ENCODE measurements at regions not wholly inside any gene's neighbourhood (a gene's known extent, or its start where the extent isn't known, plus 50 kb on each side); places are given as distances from the start of the nearest gene placed in this dataset.

DNA sequence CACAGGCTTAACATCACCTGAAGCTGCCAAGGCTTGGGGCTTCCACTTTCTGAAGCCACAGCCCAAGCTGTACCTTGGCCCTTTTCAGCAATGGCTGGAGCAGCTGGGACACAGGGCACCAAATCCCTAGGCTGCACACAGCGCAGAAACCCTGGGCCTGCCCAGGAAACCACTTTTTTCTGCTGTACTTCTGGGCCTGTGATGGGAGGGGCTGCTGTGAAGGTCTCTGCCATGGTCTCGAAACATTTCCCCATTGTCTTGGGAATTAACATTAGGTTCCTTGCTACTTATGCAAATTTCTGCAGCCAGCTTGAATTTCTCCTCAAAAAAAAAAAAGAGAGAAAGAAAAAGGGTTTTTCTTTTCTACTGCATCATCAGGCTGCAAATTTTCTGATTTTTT is 219.1 kb downstream of the RPL10L start:
- TF ChIP-seq, protein P1, sequence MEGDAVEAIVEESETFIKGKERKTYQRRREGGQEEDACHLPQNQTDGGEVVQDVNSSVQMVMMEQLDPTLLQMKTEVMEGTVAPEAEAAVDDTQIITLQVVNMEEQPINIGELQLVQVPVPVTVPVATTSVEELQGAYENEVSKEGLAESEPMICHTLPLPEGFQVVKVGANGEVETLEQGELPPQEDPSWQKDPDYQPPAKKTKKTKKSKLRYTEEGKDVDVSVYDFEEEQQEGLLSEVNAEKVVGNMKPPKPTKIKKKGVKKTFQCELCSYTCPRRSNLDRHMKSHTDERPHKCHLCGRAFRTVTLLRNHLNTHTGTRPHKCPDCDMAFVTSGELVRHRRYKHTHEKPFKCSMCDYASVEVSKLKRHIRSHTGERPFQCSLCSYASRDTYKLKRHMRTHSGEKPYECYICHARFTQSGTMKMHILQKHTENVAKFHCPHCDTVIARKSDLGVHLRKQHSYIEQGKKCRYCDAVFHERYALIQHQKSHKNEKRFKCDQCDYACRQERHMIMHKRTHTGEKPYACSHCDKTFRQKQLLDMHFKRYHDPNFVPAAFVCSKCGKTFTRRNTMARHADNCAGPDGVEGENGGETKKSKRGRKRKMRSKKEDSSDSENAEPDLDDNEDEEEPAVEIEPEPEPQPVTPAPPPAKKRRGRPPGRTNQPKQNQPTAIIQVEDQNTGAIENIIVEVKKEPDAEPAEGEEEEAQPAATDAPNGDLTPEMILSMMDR (IDR thresholded peaks at IDR 0.05; ENCODE audit: extremely low read depth in 1 of 2, insufficient read depth in 1 of 2, low read depth in 1 of 2, low read length in 2 of 2) = no peak
- TF ChIP-seq FOS (IDR thresholded peaks at IDR 0.05; ENCODE audit: borderline replicate concordance, insufficient read depth, low read length) (no peak), POLR2A (IDR thresholded peaks at IDR 0.05; ENCODE audit: low read depth, low read length) (no peak), GATA2 (IDR thresholded peaks at IDR 0.05; ENCODE audit: insufficient read depth, insufficient read length, low read depth, low read length) (no peak), POLR2AphosphoS5 (IDR thresholded peaks at IDR 0.05; ENCODE audit: insufficient read depth, low read depth, low read length) (no peak), JUN (IDR thresholded peaks at IDR 0.05; ENCODE audit: borderline replicate concordance, insufficient read depth, insufficient read length, low read depth) (no peak)
- TF ChIP-seq, protein P2, sequence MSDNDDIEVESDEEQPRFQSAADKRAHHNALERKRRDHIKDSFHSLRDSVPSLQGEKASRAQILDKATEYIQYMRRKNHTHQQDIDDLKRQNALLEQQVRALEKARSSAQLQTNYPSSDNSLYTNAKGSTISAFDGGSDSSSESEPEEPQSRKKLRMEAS (IDR thresholded peaks at IDR 0.05; ENCODE audit: insufficient read depth, insufficient read length) = no peak
